HG03175 (cell line): ENCODE measurements at regions not wholly inside any gene's neighbourhood (a gene's known extent, or its start where the extent isn't known, plus 50 kb on each side); places are given as distances from the start of the nearest gene placed in this dataset.
A peak's percentile ranks its signal among the peaks of the same experiment; 100 is the strongest.

Experiments used
- ATAC-seq: cut with Tn5 transposase; IDR thresholded peaks from one replicate; pipeline ENCODE4 v1.9.1; 2021; ENCODE audit warnings: mild to moderate bottlenecking, moderate library complexity; ENCODE audit not compliant: unreplicated experiment

GRCh38 chr2:8089596-8089995 is 592.3 kb upstream of the ID2 start:
- no peak for ATAC-seq

GRCh38 chr2:8090748-8091700 is 590.8 kb upstream of the ID2 start:
- ATAC-seq = peak; percentile 72

- no peak for ATAC-seq
These were observed 587.3 kb upstream of the ID2 start for GRCh38 chr2:8094526-8094925.

- no peak for ATAC-seq
These were observed 585.9 kb upstream of the ID2 start for GRCh38 chr2:8095978-8096377.

- no peak for ATAC-seq
These were observed 585.4 kb upstream of the ID2 start for GRCh38 chr2:8096484-8096883.

GRCh38 chr2:8098476-8099266 is 583.2 kb upstream of the ID2 start:
- ATAC-seq = no peak

GRCh38 chr2:8099267-8099582 is 582.6 kb upstream of the ID2 start:
- no peak for ATAC-seq

GRCh38 chr2:8101614-8102277 is 580.1 kb upstream of the ID2 start:
- ATAC-seq = no peak

- no peak for ATAC-seq
These were observed 579.4 kb upstream of the ID2 start for GRCh38 chr2:8102470-8102869.

GRCh38 chr2:8103085-8103708 is 578.7 kb upstream of the ID2 start:
- no peak for ATAC-seq

- ATAC-seq = no peak
These were observed 574.7 kb upstream of the ID2 start for GRCh38 chr2:8107150-8107549.

- no peak for ATAC-seq
These were observed 574.1 kb upstream of the ID2 start for GRCh38 chr2:8107621-8108378.

GRCh38 chr2:8110716-8111115 is 571.1 kb upstream of the ID2 start:
- ATAC-seq = no peak

- ATAC-seq = no peak
These were observed 570.7 kb upstream of the ID2 start for GRCh38 chr2:8111193-8111592.

GRCh38 chr2:8115456-8115855 is 566.4 kb upstream of the ID2 start:
- ATAC-seq = no peak

GRCh38 chr2:8115966-8116365 is 565.9 kb upstream of the ID2 start:
- ATAC-seq = no peak

GRCh38 chr2:8116661-8117060 is 565.2 kb upstream of the ID2 start:
- ATAC-seq = peak; percentile 99

- no peak for ATAC-seq
These were observed 562.7 kb upstream of the ID2 start for GRCh38 chr2:8118940-8119781.

- ATAC-seq = no peak
These were observed 561.9 kb upstream of the ID2 start for GRCh38 chr2:8119782-8120505.
